Lower leg skin (tissue), 3 donors: ENCODE measurements at regions not wholly inside any gene's neighbourhood (a gene's known extent, or its start where the extent isn't known, plus 50 kb on each side); places are given as distances from the start of the nearest gene placed in this dataset.

Experiments used
- CTCF ChIP-seq, 3 donors: fragments of 450-650 bp; IDR thresholded peaks; one replicate each; pipeline ENCODE4 v1.5.1; 2016; ENCODE audit warnings: antibody characterized with exemption in 3 of 3, mild to moderate bottlenecking in 3 of 3, moderate library complexity in 2 of 3
- POLR2A ChIP-seq, 2 donors: fragments of 450-650 bp; IDR thresholded peaks; one replicate each; pipeline ENCODE4 v1.6.1; 2016 to 2017; ENCODE audit warnings: antibody characterized with exemption in 2 of 2, mild to moderate bottlenecking in 1 of 2, moderate library complexity in 1 of 2

GRCh38 chr2:83155826-83156225, 1303.3 kb downstream of the SUCLG1 start:
- no peak for TF ChIP-seq CTCF (IDR thresholded peaks at IDR 0.05)
- TF ChIP-seq POLR2A (IDR thresholded peaks at IDR 0.05): no peak
